OCI-LY1 (cell line): ENCODE measurements at regions not wholly inside any gene's neighbourhood (a gene's known extent, or its start where the extent isn't known, plus 50 kb on each side); places are given as distances from the start of the nearest gene placed in this dataset.

Experiments
- EZH2 ChIP-seq: fragments of 200-600 bp; sonication (generic), shearing (Covaris generic); IDR thresholded peaks from 2 replicates; pipeline ENCODE4 v1.8.0; 2017; ENCODE audit warnings: borderline replicate concordance, mixed run types, mild to moderate bottlenecking, antibody characterized with exemption, low read length, moderate library complexity, mixed read lengths
- TF ChIP-seq, protein P1 (sequence below): fragments of 200-600 bp; sonication (generic), shearing (Covaris generic); IDR thresholded peaks from 2 replicates; pipeline ENCODE4 v1.5.1; 2017; ENCODE audit warnings: mild to moderate bottlenecking, antibody characterized with exemption, low read length, moderate library complexity, mixed read lengths

DNA sequence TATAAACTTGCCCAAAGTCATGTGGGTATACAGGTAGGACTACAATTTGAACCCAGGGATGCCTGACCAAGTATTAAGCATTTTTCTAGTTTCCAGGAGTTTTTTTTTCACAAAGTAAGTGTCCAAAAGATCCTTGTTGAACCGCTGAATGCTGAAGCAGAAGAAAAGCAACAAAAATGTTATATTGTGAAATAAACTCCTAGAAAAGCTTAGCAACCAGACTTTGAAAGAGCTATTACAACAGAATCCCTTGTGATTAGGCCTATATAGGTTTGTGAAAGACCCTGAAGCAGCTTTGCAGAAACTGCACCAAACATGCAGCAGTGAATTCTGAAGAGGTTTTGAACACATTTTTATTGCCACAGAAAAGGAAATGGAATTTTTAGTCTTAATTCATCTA is 236.8 kb downstream of the TUSC7 start:
- TF ChIP-seq, protein P1, sequence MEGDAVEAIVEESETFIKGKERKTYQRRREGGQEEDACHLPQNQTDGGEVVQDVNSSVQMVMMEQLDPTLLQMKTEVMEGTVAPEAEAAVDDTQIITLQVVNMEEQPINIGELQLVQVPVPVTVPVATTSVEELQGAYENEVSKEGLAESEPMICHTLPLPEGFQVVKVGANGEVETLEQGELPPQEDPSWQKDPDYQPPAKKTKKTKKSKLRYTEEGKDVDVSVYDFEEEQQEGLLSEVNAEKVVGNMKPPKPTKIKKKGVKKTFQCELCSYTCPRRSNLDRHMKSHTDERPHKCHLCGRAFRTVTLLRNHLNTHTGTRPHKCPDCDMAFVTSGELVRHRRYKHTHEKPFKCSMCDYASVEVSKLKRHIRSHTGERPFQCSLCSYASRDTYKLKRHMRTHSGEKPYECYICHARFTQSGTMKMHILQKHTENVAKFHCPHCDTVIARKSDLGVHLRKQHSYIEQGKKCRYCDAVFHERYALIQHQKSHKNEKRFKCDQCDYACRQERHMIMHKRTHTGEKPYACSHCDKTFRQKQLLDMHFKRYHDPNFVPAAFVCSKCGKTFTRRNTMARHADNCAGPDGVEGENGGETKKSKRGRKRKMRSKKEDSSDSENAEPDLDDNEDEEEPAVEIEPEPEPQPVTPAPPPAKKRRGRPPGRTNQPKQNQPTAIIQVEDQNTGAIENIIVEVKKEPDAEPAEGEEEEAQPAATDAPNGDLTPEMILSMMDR: no peak
- TF ChIP-seq EZH2: no peak
